HG02798 (cell line): ENCODE measurements at regions not wholly inside any gene's neighbourhood (a gene's known extent, or its start where the extent isn't known, plus 50 kb on each side); places are given as distances from the start of the nearest gene placed in this dataset.

ENCODE experiments used
- ATAC-seq: cut with Tn5 transposase; IDR thresholded peaks from one replicate; pipeline ENCODE4 v1.9.1; 2021; ENCODE audit warnings: mild to moderate bottlenecking; ENCODE audit not compliant: unreplicated experiment, poor library complexity

GRCh38 chr14:97319691-97320090, 522.5 kb downstream of the VRK1 start:
- no peak for ATAC-seq

GRCh38 chr14:97328743-97329142, 531.6 kb downstream of the VRK1 start:
- ATAC-seq, result no peak

- ATAC-seq, result no peak
These were observed 532.5 kb downstream of the VRK1 start for GRCh38 chr14:97329701-97330100.

- no peak for ATAC-seq
These were observed 533.9 kb downstream of the VRK1 start for GRCh38 chr14:97331058-97331457.

- ATAC-seq, result no peak
These were observed 534.3 kb downstream of the VRK1 start for GRCh38 chr14:97331526-97331925.

- no peak for ATAC-seq
These were observed 539.0 kb downstream of the VRK1 start for GRCh38 chr14:97336179-97336578.

GRCh38 chr14:97336816-97337215, 539.6 kb downstream of the VRK1 start:
- no peak for ATAC-seq

- no peak for ATAC-seq
These were observed 540.1 kb downstream of the VRK1 start for GRCh38 chr14:97337267-97337666.

GRCh38 chr14:97337670-97338069, 540.5 kb downstream of the VRK1 start:
- ATAC-seq, result no peak

- no peak for ATAC-seq
These were observed 547.5 kb downstream of the VRK1 start for GRCh38 chr14:97344666-97345065.

GRCh38 chr14:97346675-97347074, 549.5 kb downstream of the VRK1 start:
- ATAC-seq, result no peak

- ATAC-seq, result no peak
These were observed 552.3 kb downstream of the VRK1 start for GRCh38 chr14:97349463-97349862.

- no peak for ATAC-seq
These were observed 552.8 kb downstream of the VRK1 start for GRCh38 chr14:97349946-97350345.

- ATAC-seq, result no peak
These were observed 553.2 kb downstream of the VRK1 start for GRCh38 chr14:97350415-97350814.

- no peak for ATAC-seq
These were observed 553.9 kb downstream of the VRK1 start for GRCh38 chr14:97350894-97351731.

- no peak for ATAC-seq
These were observed 555.9 kb downstream of the VRK1 start for GRCh38 chr14:97353102-97353501.

GRCh38 chr14:97354119-97354722, 557.0 kb downstream of the VRK1 start:
- no peak for ATAC-seq

- no peak for ATAC-seq
These were observed 562.2 kb downstream of the VRK1 start for GRCh38 chr14:97359341-97359740.

- ATAC-seq, result no peak
These were observed 564.0 kb downstream of the VRK1 start for GRCh38 chr14:97361181-97361580.

- no peak for ATAC-seq
These were observed 564.8 kb downstream of the VRK1 start for GRCh38 chr14:97361958-97362357.

GRCh38 chr14:97366400-97366799, 569.2 kb downstream of the VRK1 start:
- no peak for ATAC-seq

- ATAC-seq, result no peak
These were observed 570.1 kb downstream of the VRK1 start for GRCh38 chr14:97367278-97367677.
